OCI-LY1 (cell line): ENCODE measurements at regions not wholly inside any gene's neighbourhood (a gene's known extent, or its start where the extent isn't known, plus 50 kb on each side); places are given as distances from the start of the nearest gene placed in this dataset.

Experiments
- H2AFZ ChIP-seq: fragments of 200-600 bp; sonication (generic), shearing (Covaris generic); 2 replicates; pipeline ENCODE4 v1.6.0; 2014; ENCODE audit warnings: antibody characterized with exemption, mild to moderate bottlenecking, low read length
- H3F3A ChIP-seq: fragments of 200-600 bp; sonication (generic), shearing (Covaris generic); 2 replicates; pipeline ENCODE4 v1.6.0; 2014; ENCODE audit warnings: mild to moderate bottlenecking, antibody characterized with exemption, low read length, moderate library complexity; ENCODE audit not compliant: insufficient read depth
- H3K27ac ChIP-seq: fragments of 200-600 bp; sonication (generic); 2 replicates; pipeline ENCODE4 v1.5.1; 2014; ENCODE audit warnings: low read length, mixed run types, mild to moderate bottlenecking, low read depth; ENCODE audit not compliant: poor library complexity, severe bottlenecking
- H3K27me3 ChIP-seq: fragments of 200-600 bp; sonication (generic); 2 replicates; pipeline ENCODE4 v1.6.0; 2014; ENCODE audit warnings: antibody characterized with exemption, mild to moderate bottlenecking, low read length, moderate library complexity; ENCODE audit not compliant: insufficient read depth
- H3K36me3 ChIP-seq: fragments of 200-600 bp; sonication (generic); 2 replicates; pipeline ENCODE4 v1.6.1; 2014; ENCODE audit warnings: mild to moderate bottlenecking, antibody characterized with exemption, low read length, moderate library complexity, mixed read lengths; ENCODE audit not compliant: insufficient read depth
- H3K4me1 ChIP-seq: fragments of 200-600 bp; sonication (generic); 2 replicates; pipeline ENCODE4 v1.5.1; 2014; ENCODE audit warnings: mild to moderate bottlenecking, low read length, moderate library complexity; ENCODE audit not compliant: insufficient read depth, severe bottlenecking
- H3K4me2 ChIP-seq: fragments of 200-600 bp; sonication (generic), shearing (Covaris generic); 2 replicates; pipeline ENCODE4 v1.6.1; 2014; ENCODE audit warnings: low read length
- H3K4me3 ChIP-seq: fragments of 200-600 bp; sonication (generic); 2 replicates; pipeline ENCODE4 v1.5.1; 2014; ENCODE audit warnings: low read length, low read depth, mild to moderate bottlenecking, mixed read lengths; ENCODE audit not compliant: poor library complexity, severe bottlenecking
- H3K79me2 ChIP-seq: fragments of 200-600 bp; shearing (Covaris generic); 2 replicates; pipeline ENCODE4 v1.6.1; 2016; ENCODE audit warnings: mixed run types, low read length, mixed read lengths; ENCODE audit not compliant: insufficient read depth
- H3K9ac ChIP-seq: fragments of 200-600 bp; sonication (generic), shearing (Covaris generic); 2 replicates; pipeline ENCODE4 v1.6.1; 2014; ENCODE audit warnings: mild to moderate bottlenecking, low read length, mixed read lengths
- H3K9me2 ChIP-seq: fragments of 200-600 bp; sonication (generic), shearing (Covaris generic); 2 replicates; pipeline ENCODE4 v1.6.1; 2014; ENCODE audit warnings: low read depth, mild to moderate bottlenecking, low read length, mixed read lengths
- H3K9me3 ChIP-seq: fragments of 200-600 bp; shearing (Covaris generic); 2 replicates; pipeline ENCODE4 v1.6.1; 2014; ENCODE audit warnings: low read length, mixed read lengths
- H4K20me1 ChIP-seq: fragments of 200-600 bp; sonication (generic), shearing (Covaris generic); 2 replicates; pipeline ENCODE4 v1.6.0; 2016; ENCODE audit warnings: mild to moderate bottlenecking, low read length; ENCODE audit not compliant: insufficient read depth
- EZH2 ChIP-seq: fragments of 200-600 bp; sonication (generic), shearing (Covaris generic); IDR thresholded peaks from 2 replicates; pipeline ENCODE4 v1.8.0; 2017; ENCODE audit warnings: borderline replicate concordance, mixed run types, mild to moderate bottlenecking, antibody characterized with exemption, low read length, moderate library complexity, mixed read lengths
- TF ChIP-seq, protein P1 (sequence below): fragments of 200-600 bp; sonication (generic), shearing (Covaris generic); IDR thresholded peaks from 2 replicates; pipeline ENCODE4 v1.5.1; 2017; ENCODE audit warnings: mild to moderate bottlenecking, antibody characterized with exemption, low read length, moderate library complexity, mixed read lengths

DNA sequence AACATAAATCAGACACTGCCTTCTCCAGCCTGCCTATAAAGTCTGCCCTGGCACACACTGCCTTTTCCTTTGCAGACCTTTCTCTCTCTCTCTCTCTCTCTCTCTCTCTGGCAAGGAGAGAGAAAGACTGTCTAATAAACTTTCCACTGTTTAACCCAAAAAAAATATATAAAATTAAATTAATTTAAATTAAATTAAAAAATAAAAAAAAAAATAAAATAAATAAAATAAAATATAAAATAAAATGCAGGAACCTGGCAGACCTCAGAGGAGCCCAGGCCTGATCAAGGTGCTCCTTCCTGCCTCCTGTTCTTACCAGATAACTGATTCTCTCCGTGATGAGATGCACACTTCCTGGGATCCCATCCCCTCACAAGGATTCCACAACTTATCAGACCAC, 103.9 kb upstream of the VASH1 start:
- Histone ChIP-seq H3K4me3 (no peak overlapping the region), H3K27ac (no peak overlapping the region), H3K4me1 (no peaks in the 10 kb centered on the region), H3K9me3 (0 out of 2 replicates have a peak, but pooled peaks cover 3% of the 10 kb centered on the region), H3K79me2 (no peaks in the 10 kb centered on the region), H2AFZ (no peak overlapping the region), H4K20me1 (no peaks in the 10 kb centered on the region), H3K4me2 (no peak overlapping the region), H3F3A (no peaks in the 10 kb centered on the region), H3K9ac (no peak overlapping the region), H3K27me3 (no peaks in the 10 kb centered on the region; the same call in 1 of the 2 replicates), H3K36me3 (no peaks in the 10 kb centered on the region), H3K9me2 (no peaks in the 10 kb centered on the region)
- no peak for TF ChIP-seq EZH2
- TF ChIP-seq, protein P1, sequence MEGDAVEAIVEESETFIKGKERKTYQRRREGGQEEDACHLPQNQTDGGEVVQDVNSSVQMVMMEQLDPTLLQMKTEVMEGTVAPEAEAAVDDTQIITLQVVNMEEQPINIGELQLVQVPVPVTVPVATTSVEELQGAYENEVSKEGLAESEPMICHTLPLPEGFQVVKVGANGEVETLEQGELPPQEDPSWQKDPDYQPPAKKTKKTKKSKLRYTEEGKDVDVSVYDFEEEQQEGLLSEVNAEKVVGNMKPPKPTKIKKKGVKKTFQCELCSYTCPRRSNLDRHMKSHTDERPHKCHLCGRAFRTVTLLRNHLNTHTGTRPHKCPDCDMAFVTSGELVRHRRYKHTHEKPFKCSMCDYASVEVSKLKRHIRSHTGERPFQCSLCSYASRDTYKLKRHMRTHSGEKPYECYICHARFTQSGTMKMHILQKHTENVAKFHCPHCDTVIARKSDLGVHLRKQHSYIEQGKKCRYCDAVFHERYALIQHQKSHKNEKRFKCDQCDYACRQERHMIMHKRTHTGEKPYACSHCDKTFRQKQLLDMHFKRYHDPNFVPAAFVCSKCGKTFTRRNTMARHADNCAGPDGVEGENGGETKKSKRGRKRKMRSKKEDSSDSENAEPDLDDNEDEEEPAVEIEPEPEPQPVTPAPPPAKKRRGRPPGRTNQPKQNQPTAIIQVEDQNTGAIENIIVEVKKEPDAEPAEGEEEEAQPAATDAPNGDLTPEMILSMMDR = no peak

DNA sequence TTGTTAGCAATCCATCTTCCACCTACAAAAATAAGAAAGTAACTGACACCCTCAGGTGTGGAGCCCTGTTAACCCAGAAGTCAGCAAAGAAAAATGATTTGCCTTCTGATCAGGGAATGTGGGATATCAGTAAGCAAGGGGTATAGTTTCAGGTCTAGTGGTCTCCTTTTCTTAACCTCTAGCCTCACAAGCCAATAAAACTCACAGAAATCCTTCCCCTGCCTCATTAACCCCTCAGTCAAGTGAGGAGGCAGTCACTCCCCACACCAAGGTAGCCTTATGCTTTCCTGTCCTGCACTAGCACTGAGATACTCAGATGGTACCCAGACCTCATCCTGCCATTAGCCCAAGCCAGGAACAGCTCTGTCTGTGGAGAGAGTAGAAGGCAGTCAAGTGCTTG, 103.4 kb upstream of the VASH1 start:
- H3K79me2 ChIP-seq = no peaks in the 10 kb centered on the region
- no peak overlapping the region for H3K4me2 ChIP-seq
- no peaks in the 10 kb centered on the region for H3K4me1 ChIP-seq
- no peak overlapping the region for H3K4me3 ChIP-seq
- 0 out of 2 replicates have a peak, but pooled peaks cover 3% of the 10 kb centered on the region for H3K9me3 ChIP-seq
- no peak overlapping the region for H3K27ac ChIP-seq
- no peak overlapping the region for H3K9ac ChIP-seq
- H2AFZ ChIP-seq = no peak overlapping the region
- H3K27me3 ChIP-seq = no peaks in the 10 kb centered on the region; the same call in 1 of the 2 replicates
- H4K20me1 ChIP-seq = no peaks in the 10 kb centered on the region
- TF ChIP-seq, protein P1 = no peak
- no peak for TF ChIP-seq EZH2
- no peaks in the 10 kb centered on the region for H3F3A ChIP-seq
- no peaks in the 10 kb centered on the region for H3K9me2 ChIP-seq
- no peaks in the 10 kb centered on the region for H3K36me3 ChIP-seq

DNA sequence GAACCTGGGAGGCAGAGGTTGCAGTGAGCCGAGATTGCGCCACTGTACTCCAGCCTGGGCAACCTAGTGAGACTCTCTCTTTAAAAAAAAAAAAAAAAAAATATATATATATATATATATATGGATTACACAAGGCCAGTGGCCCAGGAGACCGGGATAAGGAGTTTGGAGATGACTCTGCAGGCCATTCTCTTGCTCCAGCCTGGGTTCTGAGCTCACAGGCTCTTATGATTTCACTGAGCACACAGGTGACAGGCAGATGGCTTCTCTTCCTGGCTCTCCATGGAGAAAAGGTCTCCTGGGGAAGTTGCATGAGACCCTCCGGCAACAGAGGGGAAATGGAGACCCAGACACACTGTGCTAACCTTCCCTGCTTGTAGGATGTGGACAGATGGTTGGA, 98.7 kb upstream of the VASH1 start:
- Histone ChIP-seq H3K4me1 (no peaks in the 10 kb centered on the region), H3K79me2 (no peaks in the 10 kb centered on the region), H3K36me3 (no peaks in the 10 kb centered on the region)

More for the DNA sequence above, 98.7 kb upstream of the VASH1 start:
- Histone ChIP-seq H3K27ac (no peak overlapping the region), H3K9me3 (0 out of 2 replicates have a peak, but pooled peaks cover 3% of the 10 kb centered on the region), H2AFZ (no peak overlapping the region), H3K4me2 (no peak overlapping the region), H3K27me3 (peaks cover 9% of the 10 kb centered on the region), H4K20me1 (no peaks in the 10 kb centered on the region), H3F3A (no peaks in the 10 kb centered on the region), H3K4me3 (no peak overlapping the region), H3K9me2 (no peaks in the 10 kb centered on the region), H3K9ac (no peak overlapping the region)
- TF ChIP-seq EZH2 = no peak
- TF ChIP-seq, protein P1 = no peak
